GM12891 (cell line): ENCODE measurements at regions not wholly inside any gene's neighbourhood (a gene's known extent, or its start where the extent isn't known, plus 50 kb on each side); places are given as distances from the start of the nearest gene placed in this dataset.

Source experiments
- PAX5 ChIP-seq: IDR thresholded peaks from 2 replicates; pipeline ENCODE4 v1.6.1; 2011; ENCODE audit warnings: low read length, moderate library complexity, mild to moderate bottlenecking; ENCODE audit not compliant: insufficient read depth, severe bottlenecking
- POLR2A ChIP-seq: IDR thresholded peaks from 2 replicates; pipeline ENCODE4 v1.6.1; 2011; ENCODE audit warnings: low read depth, low read length, control low read depth
- POLR2AphosphoS5 ChIP-seq: IDR thresholded peaks from 2 replicates; pipeline ENCODE4 v1.6.1; 2011; ENCODE audit warnings: low read depth, low read length, control low read depth
- SPI1 ChIP-seq: IDR thresholded peaks from 2 replicates; pipeline ENCODE4 v1.6.1; 2011; ENCODE audit warnings: low read depth, low read length, control low read depth
- TAF1 ChIP-seq: IDR thresholded peaks from 2 replicates; pipeline ENCODE4 v1.6.1; 2011; ENCODE audit warnings: low read depth, low read length, control low read depth

DNA sequence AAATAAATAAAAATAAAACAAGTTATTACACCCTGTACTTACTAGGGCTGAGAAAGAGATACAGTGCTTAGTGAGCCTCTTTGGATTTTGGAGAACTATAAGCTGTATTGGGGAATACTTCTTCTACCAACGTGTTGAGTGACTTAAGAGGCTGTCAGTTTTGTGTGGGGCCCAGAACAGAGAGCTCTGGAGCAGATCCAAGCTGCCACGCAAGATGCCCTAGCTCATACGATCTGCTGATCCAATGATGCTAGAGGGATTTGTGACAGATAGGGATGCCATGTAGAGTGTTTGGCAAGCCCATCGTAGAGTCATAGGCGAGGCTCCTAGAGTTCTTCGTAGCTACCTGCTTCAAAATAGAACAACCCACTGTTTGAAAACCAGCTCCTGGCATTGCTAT, 60.3 kb upstream of the KLF3 start:
- TF ChIP-seq POLR2A (no peak), POLR2AphosphoS5 (no peak), TAF1 (no peak), SPI1 (no peak), PAX5 (no peak)
